Breast epithelium (tissue), 3 donors: ENCODE measurements at regions not wholly inside any gene's neighbourhood (a gene's known extent, or its start where the extent isn't known, plus 50 kb on each side); places are given as distances from the start of the nearest gene placed in this dataset.

Experiments used
- POLR2A ChIP-seq: fragments of 450-650 bp; IDR thresholded peaks from one replicate; pipeline ENCODE4 v1.6.1; 2016; ENCODE audit warnings: antibody characterized with exemption, mild to moderate bottlenecking, moderate library complexity
- TF ChIP-seq, protein P1 (sequence below), 3 donors: fragments of 450-650 bp; IDR thresholded peaks; one replicate each; pipeline ENCODE4 v1.5.1; 2016 to 2017; ENCODE audit warnings: antibody characterized with exemption in 3 of 3, mild to moderate bottlenecking in 3 of 3, moderate library complexity in 3 of 3

- TF ChIP-seq, protein P1, sequence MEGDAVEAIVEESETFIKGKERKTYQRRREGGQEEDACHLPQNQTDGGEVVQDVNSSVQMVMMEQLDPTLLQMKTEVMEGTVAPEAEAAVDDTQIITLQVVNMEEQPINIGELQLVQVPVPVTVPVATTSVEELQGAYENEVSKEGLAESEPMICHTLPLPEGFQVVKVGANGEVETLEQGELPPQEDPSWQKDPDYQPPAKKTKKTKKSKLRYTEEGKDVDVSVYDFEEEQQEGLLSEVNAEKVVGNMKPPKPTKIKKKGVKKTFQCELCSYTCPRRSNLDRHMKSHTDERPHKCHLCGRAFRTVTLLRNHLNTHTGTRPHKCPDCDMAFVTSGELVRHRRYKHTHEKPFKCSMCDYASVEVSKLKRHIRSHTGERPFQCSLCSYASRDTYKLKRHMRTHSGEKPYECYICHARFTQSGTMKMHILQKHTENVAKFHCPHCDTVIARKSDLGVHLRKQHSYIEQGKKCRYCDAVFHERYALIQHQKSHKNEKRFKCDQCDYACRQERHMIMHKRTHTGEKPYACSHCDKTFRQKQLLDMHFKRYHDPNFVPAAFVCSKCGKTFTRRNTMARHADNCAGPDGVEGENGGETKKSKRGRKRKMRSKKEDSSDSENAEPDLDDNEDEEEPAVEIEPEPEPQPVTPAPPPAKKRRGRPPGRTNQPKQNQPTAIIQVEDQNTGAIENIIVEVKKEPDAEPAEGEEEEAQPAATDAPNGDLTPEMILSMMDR (IDR thresholded peaks at IDR 0.05): no peak
- no peak for TF ChIP-seq POLR2A
These were observed 53.1 kb upstream of the EDIL3 start for GRCh38 chr5:84437673-84438315.
